Lower leg skin (tissue), 3 donors: ENCODE measurements at regions not wholly inside any gene's neighbourhood (a gene's known extent, or its start where the extent isn't known, plus 50 kb on each side); places are given as distances from the start of the nearest gene placed in this dataset.

ENCODE experiments used
- CTCF ChIP-seq, 3 donors: fragments of 450-650 bp; IDR thresholded peaks; one replicate each; pipeline ENCODE4 v1.5.1; 2016; ENCODE audit warnings: antibody characterized with exemption in 3 of 3, mild to moderate bottlenecking in 3 of 3, moderate library complexity in 2 of 3
- POLR2A ChIP-seq, 2 donors: fragments of 450-650 bp; IDR thresholded peaks; one replicate each; pipeline ENCODE4 v1.6.1; 2016 to 2017; ENCODE audit warnings: antibody characterized with exemption in 2 of 2, mild to moderate bottlenecking in 1 of 2, moderate library complexity in 1 of 2

GRCh38 chr6:74891349-74891831 lies 314.5 kb downstream of the COL12A1 start:
- no peak for TF ChIP-seq CTCF (IDR thresholded peaks at IDR 0.05)
- TF ChIP-seq POLR2A (IDR thresholded peaks at IDR 0.05), result no peak
